Gastroesophageal sphincter (tissue), 4 donors: ENCODE measurements at regions not wholly inside any gene's neighbourhood (a gene's known extent, or its start where the extent isn't known, plus 50 kb on each side); places are given as distances from the start of the nearest gene placed in this dataset.

Source experiments
- ATAC-seq: fragments of 150-250 bp; one replicate; pipeline ENCODE4 v1.9.1; 2016; ENCODE audit warnings: mild to moderate bottlenecking, moderate library complexity
- H3K27ac ChIP-seq, 4 donors: fragments of 200-600 bp; sonication (generic) in 3 of 4; 1 replicate in 3 of 4; 2 replicates in 1 of 4; pipeline ENCODE4 v1.5.1; 2016 to 2019
- H3K27me3 ChIP-seq: fragments of 200-600 bp; sonication (generic); one replicate; pipeline ENCODE4 v1.5.1; 2019
- H3K36me3 ChIP-seq, 2 donors: fragments of 200-600 bp; sonication (generic); one replicate each; pipeline ENCODE4 v1.5.1; 2019; ENCODE audit warnings: control low read depth in 1 of 2
- H3K4me1 ChIP-seq, 3 donors: fragments of 200-600 bp; sonication (generic); 1 replicate in 2 of 3; 2 replicates in 1 of 3; pipeline ENCODE4 v1.5.1; 2016 to 2019; ENCODE audit warnings: control low read depth in 2 of 3
- H3K4me3 ChIP-seq, 2 donors: fragments of 200-600 bp; sonication (generic); one replicate each; pipeline ENCODE4 v1.5.1; 2019; ENCODE audit warnings: mild to moderate bottlenecking in 1 of 2, moderate library complexity in 1 of 2
- H3K9me3 ChIP-seq, 3 donors: fragments of 200-600 bp; sonication (generic); one replicate each; pipeline ENCODE4 v1.5.1; 2017 to 2019; ENCODE audit warnings: control low read depth in 2 of 3
- EP300 ChIP-seq: sonication (generic); formaldehyde crosslinking; IDR thresholded peaks from one replicate; pipeline ENCODE4 v1.6.1; 2017; ENCODE audit warnings: antibody characterized with exemption, mild to moderate bottlenecking
- POLR2A ChIP-seq, 2 donors: fragments of 450-650 bp; IDR thresholded peaks; one replicate each; pipeline ENCODE4 v1.6.1; 2017; ENCODE audit warnings: antibody characterized with exemption in 2 of 2, mild to moderate bottlenecking in 2 of 2, moderate library complexity in 1 of 2
- POLR2AphosphoS5 ChIP-seq: sonication (generic); formaldehyde crosslinking; IDR thresholded peaks from one replicate; pipeline ENCODE4 v1.6.1; 2017; ENCODE audit warnings: antibody characterized with exemption
- WGBS, 2 donors: methylation state at CpG; one replicate each; pipeline ENCODE4 v1.1.5; 2018; ENCODE audit warnings: low coverage in 1 of 2; 5-methylcytosine and 5-hydroxymethylcytosine counted together
- TF ChIP-seq, protein P1 (sequence below), 4 experiments: fragments of 200-600 bp in 2 of 4; fragments of 450-650 bp in 2 of 4; sonication (generic) in 1 of 4; IDR thresholded peaks; one replicate each; pipeline ENCODE4 v1.5.1; 2017 to 2019; ENCODE audit warnings: antibody characterized with exemption in 4 of 4, mild to moderate bottlenecking in 2 of 4, moderate library complexity in 2 of 4

DNA sequence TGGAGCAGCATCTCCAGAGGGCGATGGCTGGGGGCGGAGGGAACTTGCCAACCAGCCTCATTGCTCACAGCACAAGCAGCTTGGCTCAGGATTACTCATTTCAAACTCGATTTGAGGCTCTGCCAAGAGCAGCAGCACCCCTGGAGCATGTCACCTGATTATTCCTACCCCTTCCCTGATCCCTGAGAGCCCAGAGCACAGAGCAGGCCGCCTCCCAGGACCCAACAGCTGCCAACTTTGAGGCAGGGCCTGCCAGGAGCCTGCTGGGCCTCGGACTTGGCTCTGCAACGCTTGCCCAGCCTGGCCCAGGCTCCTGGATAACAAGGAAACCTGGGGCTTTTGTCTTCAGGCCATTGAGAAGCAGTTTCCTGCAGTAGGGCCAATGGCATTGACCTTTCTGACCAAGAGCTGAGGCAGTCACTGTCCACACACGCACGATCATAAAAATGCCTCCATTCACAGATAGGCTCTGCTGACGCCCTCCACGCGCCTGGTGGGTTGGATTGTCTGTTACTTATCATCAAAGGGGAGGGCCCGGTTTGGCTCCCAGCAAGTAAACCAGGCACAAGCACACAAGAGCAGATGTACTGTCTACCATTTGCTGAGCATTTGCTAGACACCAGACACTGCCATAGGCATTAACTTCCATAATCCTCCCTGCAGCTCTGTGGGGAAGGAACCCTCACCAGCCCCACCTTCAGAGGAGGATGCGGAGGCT is 406.6 kb upstream of the EEF2KMT start:
- no peak for ATAC-seq
- H3K4me3 ChIP-seq: no peak overlapping the region
- H3K9me3 ChIP-seq: no peaks in the 10 kb centered on the region
- H3K27ac ChIP-seq: no peak overlapping the region
- no peaks in the 10 kb centered on the region for H3K4me1 ChIP-seq
- TF ChIP-seq EP300: no peak
- peak; percentile 22 for TF ChIP-seq POLR2AphosphoS5
- H3K36me3 ChIP-seq: no peaks in the 10 kb centered on the region
- 54% methylated on average over 5 of the region's 13 CpGs; no CpG with 5 or more reads in 1 of the 2 donors for WGBS, 2 donors
- H3K27me3 ChIP-seq: peaks cover 48% of the 10 kb centered on the region

DNA sequence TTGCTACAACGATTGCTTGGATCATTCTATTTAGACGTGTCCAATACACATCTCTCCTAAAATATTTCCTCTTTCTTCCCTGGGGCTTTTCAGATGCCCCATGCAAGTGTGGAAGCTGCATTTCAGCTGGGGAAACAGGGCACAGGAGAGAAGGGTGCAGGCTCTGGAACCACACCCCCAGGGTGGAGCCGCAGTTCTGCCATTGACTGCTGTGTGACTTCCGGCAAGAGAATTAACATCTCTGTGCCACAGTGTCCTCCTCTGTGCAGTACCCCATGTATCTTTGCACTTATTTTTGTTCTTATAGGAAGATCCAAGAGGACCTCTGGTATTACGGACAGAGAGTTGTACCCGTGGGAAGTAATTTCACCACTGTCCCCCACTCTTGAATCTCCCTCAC is 405.3 kb upstream of the EEF2KMT start:
- no peaks in the 10 kb centered on the region for H3K9me3 ChIP-seq
- H3K4me3 ChIP-seq: no peak overlapping the region
- no peak for TF ChIP-seq POLR2A (IDR thresholded peaks at IDR 0.05)
- no peak for TF ChIP-seq POLR2AphosphoS5
- TF ChIP-seq, protein P1, sequence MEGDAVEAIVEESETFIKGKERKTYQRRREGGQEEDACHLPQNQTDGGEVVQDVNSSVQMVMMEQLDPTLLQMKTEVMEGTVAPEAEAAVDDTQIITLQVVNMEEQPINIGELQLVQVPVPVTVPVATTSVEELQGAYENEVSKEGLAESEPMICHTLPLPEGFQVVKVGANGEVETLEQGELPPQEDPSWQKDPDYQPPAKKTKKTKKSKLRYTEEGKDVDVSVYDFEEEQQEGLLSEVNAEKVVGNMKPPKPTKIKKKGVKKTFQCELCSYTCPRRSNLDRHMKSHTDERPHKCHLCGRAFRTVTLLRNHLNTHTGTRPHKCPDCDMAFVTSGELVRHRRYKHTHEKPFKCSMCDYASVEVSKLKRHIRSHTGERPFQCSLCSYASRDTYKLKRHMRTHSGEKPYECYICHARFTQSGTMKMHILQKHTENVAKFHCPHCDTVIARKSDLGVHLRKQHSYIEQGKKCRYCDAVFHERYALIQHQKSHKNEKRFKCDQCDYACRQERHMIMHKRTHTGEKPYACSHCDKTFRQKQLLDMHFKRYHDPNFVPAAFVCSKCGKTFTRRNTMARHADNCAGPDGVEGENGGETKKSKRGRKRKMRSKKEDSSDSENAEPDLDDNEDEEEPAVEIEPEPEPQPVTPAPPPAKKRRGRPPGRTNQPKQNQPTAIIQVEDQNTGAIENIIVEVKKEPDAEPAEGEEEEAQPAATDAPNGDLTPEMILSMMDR (IDR thresholded peaks at IDR 0.05): no peak
- no peak for TF ChIP-seq EP300
- H3K36me3 ChIP-seq: no peaks in the 10 kb centered on the region
- peaks cover 36% of the 10 kb centered on the region for H3K27me3 ChIP-seq
- no peaks in the 10 kb centered on the region for H3K4me1 ChIP-seq
- H3K27ac ChIP-seq: no peak overlapping the region
- 52 to 71% methylated on average over 3 to 6 of the region's 6 CpGs for WGBS, 2 donors
- ATAC-seq: no peak

DNA sequence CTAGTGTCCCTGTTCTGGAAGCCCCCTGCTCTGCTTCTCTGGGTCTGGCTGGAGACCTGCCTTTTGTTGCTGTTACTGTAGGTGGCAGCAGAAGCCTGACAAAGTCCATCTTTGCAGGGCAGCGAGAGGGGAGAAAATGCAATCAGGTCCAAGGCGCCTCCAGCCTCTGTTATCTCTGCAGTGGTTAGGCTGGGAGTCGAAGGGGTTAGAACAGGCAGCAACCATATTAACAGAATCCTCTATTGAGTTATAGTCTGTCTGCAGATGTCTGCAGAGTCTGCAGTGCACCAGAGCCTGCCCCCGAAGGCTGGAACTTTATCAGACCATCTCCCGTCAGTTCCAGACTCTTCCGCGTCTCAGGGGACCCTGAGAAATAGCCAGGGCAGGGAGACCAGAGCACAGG is 404.9 kb upstream of the EEF2KMT start:
- Histone ChIP-seq H3K9me3 (no peaks in the 10 kb centered on the region), H3K4me1 (no peaks in the 10 kb centered on the region), H3K36me3 (no peaks in the 10 kb centered on the region), H3K4me3 (no peak overlapping the region), H3K27me3 (peaks cover 32% of the 10 kb centered on the region), H3K27ac (no peak overlapping the region)
- 18% methylated on average over 7 of the region's 7 CpGs; no CpG with 5 or more reads in 1 of the 2 donors for WGBS, 2 donors
- TF ChIP-seq, protein P1 (IDR thresholded peaks at IDR 0.05): no peak
- TF ChIP-seq POLR2AphosphoS5 (no peak), EP300 (no peak), POLR2A (IDR thresholded peaks at IDR 0.05) (no peak)
- no peak for ATAC-seq

DNA sequence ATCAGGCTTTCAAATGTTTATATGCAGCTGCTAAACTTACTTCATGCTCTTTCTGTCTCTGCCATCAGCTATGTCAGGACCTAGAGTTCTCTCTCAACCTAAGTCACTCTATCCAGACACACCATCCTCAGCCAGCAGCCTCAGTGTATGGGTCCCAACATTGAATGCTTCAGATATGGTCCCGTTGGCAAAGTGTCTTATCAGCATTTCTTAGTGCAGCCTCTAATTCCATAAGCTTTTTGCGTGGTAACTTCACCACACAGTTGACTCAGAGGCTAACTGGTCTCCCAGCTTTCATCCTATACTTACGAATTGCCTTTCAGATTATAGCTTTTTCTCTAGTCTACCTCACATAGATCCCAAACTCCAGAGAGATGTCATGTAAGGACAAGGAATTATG is 402.9 kb upstream of the EEF2KMT start:
- no peaks in the 10 kb centered on the region for H3K9me3 ChIP-seq
- no peak for TF ChIP-seq POLR2AphosphoS5
- TF ChIP-seq EP300: no peak
- TF ChIP-seq POLR2A (IDR thresholded peaks at IDR 0.05): no peak
- 62 to 81% methylated on average over 3 of the region's 3 CpGs for WGBS, 2 donors
- H3K36me3 ChIP-seq: no peaks in the 10 kb centered on the region
- H3K4me3 ChIP-seq: no peak overlapping the region
- no peaks in the 10 kb centered on the region for H3K4me1 ChIP-seq
- peaks cover 14% of the 10 kb centered on the region for H3K27me3 ChIP-seq
- no peak overlapping the region for H3K27ac ChIP-seq
- no peak for ATAC-seq

DNA sequence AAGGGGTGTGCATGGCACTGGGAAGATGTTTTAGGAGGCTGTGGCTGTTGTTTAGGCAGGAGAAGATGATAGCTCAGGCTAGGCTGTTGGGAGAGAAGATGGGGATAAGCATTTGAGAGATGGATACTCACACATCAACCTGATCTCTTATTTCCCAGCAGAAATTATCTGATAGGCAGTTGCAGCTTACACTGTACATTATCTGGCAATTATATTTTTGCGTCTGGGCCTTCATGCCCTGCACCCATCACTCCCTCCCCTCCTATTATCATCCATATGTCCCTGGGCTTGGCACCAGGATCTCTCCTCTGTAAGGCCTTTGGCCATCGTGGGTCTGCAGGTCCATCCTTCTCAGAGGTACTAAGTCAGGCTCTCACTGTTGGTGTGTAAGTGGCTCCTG is 401.0 kb upstream of the EEF2KMT start:
- Histone ChIP-seq H3K9me3 (no peaks in the 10 kb centered on the region), H3K4me3 (no peak overlapping the region), H3K27ac (no peak overlapping the region), H3K4me1 (no peaks in the 10 kb centered on the region), H3K36me3 (no peaks in the 10 kb centered on the region), H3K27me3 (peaks cover 15% of the 10 kb centered on the region)
- no peak for TF ChIP-seq POLR2A (IDR thresholded peaks at IDR 0.05)
- no peak for TF ChIP-seq POLR2AphosphoS5
- no peak for TF ChIP-seq EP300
- TF ChIP-seq, protein P1 (IDR thresholded peaks at IDR 0.05): no peak
- ATAC-seq: no peak
- 57 to 84% methylated on average over 1 to 2 of the region's 2 CpGs for WGBS, 2 donors

DNA sequence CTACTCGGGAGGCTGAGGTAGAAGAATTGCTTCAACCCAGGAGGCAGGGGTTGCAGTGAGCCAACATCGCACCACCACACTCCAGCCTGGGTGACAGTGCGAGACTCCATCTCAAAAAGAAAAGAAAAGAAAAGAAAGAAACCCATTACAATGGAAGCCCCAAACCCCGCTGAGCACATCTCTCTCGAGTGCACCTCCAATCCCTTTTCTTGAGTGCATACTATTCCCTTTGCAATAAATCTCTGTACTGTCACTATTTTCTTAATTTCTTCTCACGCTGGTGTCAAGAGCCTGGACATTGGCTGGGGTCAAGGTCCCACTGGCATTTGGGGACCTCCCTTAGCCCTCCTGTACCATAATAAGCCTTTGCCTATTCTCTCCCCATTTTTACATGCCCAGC is 398.4 kb upstream of the EEF2KMT start:
- Histone ChIP-seq H3K27ac (no peak overlapping the region), H3K36me3 (no peaks in the 10 kb centered on the region), H3K9me3 (no peaks in the 10 kb centered on the region), H3K4me3 (no peak overlapping the region), H3K4me1 (no peaks in the 10 kb centered on the region), H3K27me3 (peaks cover 14% of the 10 kb centered on the region)
- no peak for ATAC-seq
- TF ChIP-seq POLR2A (IDR thresholded peaks at IDR 0.05): no peak
- 79 to 90% methylated on average over 6 of the region's 6 CpGs for WGBS, 2 donors
